NCI-H526 treated with DMSO at 0.1 percent for 48 hours (cell line): ENCODE measurements at regions not wholly inside any gene's neighbourhood (a gene's known extent, or its start where the extent isn't known, plus 50 kb on each side); places are given as distances from the start of the nearest gene placed in this dataset.
"Not testable (repeated sequence)": the region's sequence is repeated elsewhere in the genome, so short reads cannot be mapped to it uniquely, and the experiment has no call there.

Source experiments
- DNase-seq: peaks from one replicate; lab custom pipeline; 2025; lab: John Stamatoyannopoulos, UW

GRCh38 chr18:55953326-55953725, 365.3 kb upstream of the TCF4 start:
- DNase-seq = no peak

GRCh38 chr18:55951738-55952137, 363.7 kb upstream of the TCF4 start:
- DNase-seq = not testable (repeated sequence)

GRCh38 chr18:55950379-55951166, 362.6 kb upstream of the TCF4 start:
- no peak for DNase-seq

GRCh38 chr18:55934821-55935220, 346.8 kb upstream of the TCF4 start:
- DNase-seq = no peak

- DNase-seq = no peak
Measured at GRCh38 chr18:55932675-55933074, 344.7 kb upstream of the TCF4 start.

- no peak for DNase-seq
Measured at GRCh38 chr18:55927831-55928230, 339.8 kb upstream of the TCF4 start.

- no peak for DNase-seq
Measured at GRCh38 chr18:55925772-55926171, 337.8 kb upstream of the TCF4 start.

- DNase-seq = no peak
Measured at GRCh38 chr18:55920063-55920462, 332.1 kb upstream of the TCF4 start.

- DNase-seq = no peak
Measured at GRCh38 chr18:55918444-55918843, 330.5 kb upstream of the TCF4 start.

- no peak for DNase-seq
Measured at GRCh38 chr18:55912919-55913318, 324.9 kb upstream of the TCF4 start.

GRCh38 chr18:55912071-55912470, 324.1 kb upstream of the TCF4 start:
- no peak for DNase-seq

- no peak for DNase-seq
Measured at GRCh38 chr18:55910296-55910695, 322.3 kb upstream of the TCF4 start.

- DNase-seq = no peak
Measured at GRCh38 chr18:55908901-55909366, 320.9 kb upstream of the TCF4 start.

GRCh38 chr18:55907453-55908175, 319.6 kb upstream of the TCF4 start:
- no peak for DNase-seq

GRCh38 chr18:55906536-55906935, 318.5 kb upstream of the TCF4 start:
- no peak for DNase-seq

GRCh38 chr18:55903911-55904310, 315.9 kb upstream of the TCF4 start:
- DNase-seq = no peak

- no peak for DNase-seq
Measured at GRCh38 chr18:55900380-55900779, 312.4 kb upstream of the TCF4 start.

- DNase-seq = no peak
Measured at GRCh38 chr18:55897091-55897689, 309.2 kb upstream of the TCF4 start.

GRCh38 chr18:55893948-55894347, 306.0 kb upstream of the TCF4 start:
- DNase-seq = no peak

GRCh38 chr18:55892862-55893813, 305.1 kb upstream of the TCF4 start:
- peak; percentile 51 for DNase-seq

- DNase-seq = no peak
Measured at GRCh38 chr18:55886886-55887285, 298.9 kb upstream of the TCF4 start.

GRCh38 chr18:55884498-55884897, 296.5 kb upstream of the TCF4 start:
- DNase-seq = no peak
